ENCODE measurements at regions not wholly inside any gene's neighbourhood (a gene's known extent, or its start where the extent isn't known, plus 50 kb on each side); places are given as distances from the start of the nearest gene placed in this dataset.

DNA sequence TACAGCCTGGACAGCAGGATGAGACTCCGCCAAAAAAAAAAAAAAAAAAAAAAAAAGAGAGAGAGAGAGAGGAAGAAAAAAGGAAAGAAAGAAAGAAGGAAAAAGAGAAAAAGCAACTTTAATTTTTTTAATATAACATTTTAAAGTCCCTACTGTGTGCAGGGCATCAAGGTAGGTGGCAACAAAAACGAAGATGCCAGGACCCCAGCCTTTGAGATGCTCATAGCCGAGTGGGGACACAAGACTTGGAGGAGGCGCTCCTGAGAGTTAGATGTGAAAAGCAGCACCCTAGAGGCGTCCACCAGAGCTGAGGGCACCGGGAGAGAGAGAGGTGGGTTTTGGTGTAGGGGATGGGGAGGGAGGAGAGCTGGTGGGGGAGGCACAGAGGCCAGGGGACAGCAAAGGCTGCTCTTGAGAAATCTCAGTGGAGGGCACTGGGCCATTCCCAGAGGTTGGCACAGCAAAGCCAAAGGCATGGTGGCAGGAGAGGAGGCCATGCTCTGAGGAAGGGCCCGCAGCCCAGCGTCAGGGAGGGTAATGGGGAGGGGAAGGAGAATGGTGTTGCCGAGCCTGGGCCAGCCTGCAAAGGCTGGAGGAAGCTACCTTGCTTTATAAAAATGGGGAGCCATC is 135.6 kb downstream of the C9orf50 start:
- Histone ChIP-seq H3K4me3 (replicated peaks in 1 of 2; ENCODE audit: low read depth in 1 of 2, low read length in 2 of 2) (no peak overlapping the region), H3K4me1 (ENCODE audit: control insufficient read depth in 1 of 2, insufficient read depth in 2 of 2, low read length in 2 of 2) (peaks cover 80 to 99% of the 10 kb centered on the region in 2 experiments), H3K4me2 (ENCODE audit: low read length) (peak overlapping the region; percentile 92; the same call in 1 of the 2 replicates), H2AFZ (ENCODE audit: low read depth, low read length, poor library complexity, severe bottlenecking) (no peak overlapping the region), H3K27me3 (ENCODE audit: insufficient read depth, low read length) (no peaks in the 10 kb centered on the region), H3K9me3 (ENCODE audit: control insufficient read depth in 1 of 2, insufficient read depth in 1 of 2, low read depth in 1 of 2, low read length in 2 of 2) (no peaks in the 10 kb centered on the region), H4K20me1 (ENCODE audit: insufficient read depth) (no peaks in the 10 kb centered on the region), H3K27ac (ENCODE audit: low read depth, low read length) (peak overlapping the region; percentile 100), H3K9ac (ENCODE audit: low read length) (peak overlapping the region; percentile 89), H3K36me3 (ENCODE audit: control insufficient read depth in 1 of 2, insufficient read depth in 2 of 2, low read length in 2 of 2) (no peaks in the 10 kb centered on the region), H3K9me2 (ENCODE audit: insufficient read depth) (no peaks in the 10 kb centered on the region), H3K79me2 (ENCODE audit: insufficient read depth, low read length) (peaks cover 18% of the 10 kb centered on the region)
- ATAC-seq (no peak), DNase-seq (ENCODE audit: low read depth, low spot score) (no peak)
- TF ChIP-seq POLR2AphosphoS5 (IDR thresholded peaks at IDR 0.05; ENCODE audit: low read depth, low read length) (0 out of 2 replicates have a peak, but pooled peaks have one; percentile 18), SP1 (IDR thresholded peaks at IDR 0.05; ENCODE audit: low read depth) (no peak)
- BruUV-seq (replicated peaks) = no TSS peak
- ChIA-PET CTCF (no interaction called here), RAD21 (ENCODE audit: low non-redundant PET in 1 of 2, low total read pairs in 2 of 2, uncharacterized antibody in 2 of 2, unreplicated experiment in 2 of 2) (interaction anchor here (0.6 to 0.7 kb wide), 2 partner anchors 103 to 346 kb away, joined by 3 to 5 read pairs; no protein-coding TSS in a partner anchor), POLR2A (interaction anchor here (0.6 to 4.2 kb wide), 9 partner anchors 10 to 353 kb away, joined by 3 to 30 read pairs (median 4); partner anchors contain the start of gene IER5L)
- intact Hi-C loops (cut with micrococcal nuclease) = loop anchor here (5.0 kb wide), 2 partner anchors 153 to 208 kb away; no protein-coding TSS in a partner anchor

DNA sequence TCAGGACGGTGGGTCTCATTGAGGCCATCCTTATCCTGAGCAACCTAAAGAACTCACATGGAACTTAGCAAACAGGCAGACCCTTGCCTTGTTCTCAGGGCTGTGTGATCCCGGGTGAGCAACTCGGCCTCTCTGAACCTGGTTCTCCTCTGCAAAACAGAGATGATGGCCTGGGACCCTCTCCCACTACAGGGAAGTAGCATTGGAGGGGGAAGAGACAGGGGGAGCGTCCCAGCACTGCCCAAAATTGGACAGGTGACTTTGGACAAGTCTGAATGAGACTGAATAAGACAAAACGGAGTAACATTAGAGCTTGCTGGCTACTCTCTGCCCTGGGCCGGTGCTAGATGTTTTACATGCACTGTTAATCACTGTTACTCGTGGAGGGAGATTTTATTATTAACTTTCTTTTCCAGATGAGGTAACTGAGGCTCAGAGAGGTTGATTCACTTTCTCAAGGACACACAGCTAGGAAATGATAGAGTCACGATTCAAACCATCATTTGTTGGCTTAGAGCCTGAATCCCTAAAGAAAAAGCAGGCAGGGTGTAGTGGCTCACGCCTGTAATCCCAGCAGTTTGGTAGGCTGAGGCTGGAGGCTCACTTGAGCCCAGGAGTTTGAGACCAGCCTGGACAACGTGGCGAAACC is 136.4 kb downstream of the C9orf50 start:
- DNase-seq (ENCODE audit: low read depth, low spot score) = no peak
- ChIA-PET RAD21 (ENCODE audit: low non-redundant PET in 1 of 2, low total read pairs in 2 of 2, uncharacterized antibody in 2 of 2, unreplicated experiment in 2 of 2) (interaction anchor here in 1 of 2 experiments (0.6 kb wide), 1 partner anchor 102 kb away, joined by 5 read pairs; no protein-coding TSS in a partner anchor), POLR2A (interaction anchor here (0.7 to 4.2 kb wide), 9 partner anchors 12 to 310 kb away, joined by 3 to 30 read pairs (median 6); no protein-coding TSS in a partner anchor), CTCF (interaction anchor here (1.2 kb wide), 1 partner anchor 304 kb away, joined by 3 read pairs; no protein-coding TSS in a partner anchor)
- Histone ChIP-seq H3K4me3 (replicated peaks in 1 of 2; ENCODE audit: low read depth in 1 of 2, low read length in 2 of 2) (peak overlapping the region in 1 of 2 experiments; percentile 56; a peak in 2 of 4 replicates), H3K9me2 (ENCODE audit: insufficient read depth) (no peaks in the 10 kb centered on the region), H3K9ac (ENCODE audit: low read length) (peak overlapping the region; percentile 89), H4K20me1 (ENCODE audit: insufficient read depth) (no peaks in the 10 kb centered on the region), H3K4me2 (ENCODE audit: low read length) (peak overlapping the region; percentile 92), H3K79me2 (ENCODE audit: insufficient read depth, low read length) (peaks cover 10% of the 10 kb centered on the region), H3K27ac (ENCODE audit: low read depth, low read length) (peak overlapping the region; percentile 100), H3K36me3 (ENCODE audit: control insufficient read depth in 1 of 2, insufficient read depth in 2 of 2, low read length in 2 of 2) (no peaks in the 10 kb centered on the region), H3K9me3 (ENCODE audit: control insufficient read depth in 1 of 2, insufficient read depth in 1 of 2, low read depth in 1 of 2, low read length in 2 of 2) (no peaks in the 10 kb centered on the region), H3K27me3 (ENCODE audit: insufficient read depth, low read length) (no peaks in the 10 kb centered on the region), H2AFZ (ENCODE audit: low read depth, low read length, poor library complexity, severe bottlenecking) (no peak overlapping the region), H3K4me1 (ENCODE audit: control insufficient read depth in 1 of 2, insufficient read depth in 2 of 2, low read length in 2 of 2) (peaks cover 80 to 99% of the 10 kb centered on the region in 2 experiments)
- TF ChIP-seq TCF7L2 (IDR thresholded peaks at IDR 0.05; ENCODE audit: borderline replicate concordance, extremely low read depth, insufficient read depth, insufficient read length) (no peak), ZNF274 (IDR thresholded peaks at IDR 0.05; ENCODE audit: low read depth, low read length) (no peak), SIN3A (IDR thresholded peaks at IDR 0.05; ENCODE audit: low read depth) (no peak), JUND (IDR thresholded peaks at IDR 0.05) (no peak), EZH2phosphoT487 (IDR thresholded peaks at IDR 0.05; ENCODE audit: borderline replicate concordance) (no peak), YY1 (IDR thresholded peaks at IDR 0.05; ENCODE audit: extremely low read depth, insufficient replicate concordance, low read depth, low read length) (no peak), ELF1 (IDR thresholded peaks at IDR 0.05; ENCODE audit: borderline replicate concordance, low read depth) (no peak)
- TF ChIP-seq, protein P1, sequence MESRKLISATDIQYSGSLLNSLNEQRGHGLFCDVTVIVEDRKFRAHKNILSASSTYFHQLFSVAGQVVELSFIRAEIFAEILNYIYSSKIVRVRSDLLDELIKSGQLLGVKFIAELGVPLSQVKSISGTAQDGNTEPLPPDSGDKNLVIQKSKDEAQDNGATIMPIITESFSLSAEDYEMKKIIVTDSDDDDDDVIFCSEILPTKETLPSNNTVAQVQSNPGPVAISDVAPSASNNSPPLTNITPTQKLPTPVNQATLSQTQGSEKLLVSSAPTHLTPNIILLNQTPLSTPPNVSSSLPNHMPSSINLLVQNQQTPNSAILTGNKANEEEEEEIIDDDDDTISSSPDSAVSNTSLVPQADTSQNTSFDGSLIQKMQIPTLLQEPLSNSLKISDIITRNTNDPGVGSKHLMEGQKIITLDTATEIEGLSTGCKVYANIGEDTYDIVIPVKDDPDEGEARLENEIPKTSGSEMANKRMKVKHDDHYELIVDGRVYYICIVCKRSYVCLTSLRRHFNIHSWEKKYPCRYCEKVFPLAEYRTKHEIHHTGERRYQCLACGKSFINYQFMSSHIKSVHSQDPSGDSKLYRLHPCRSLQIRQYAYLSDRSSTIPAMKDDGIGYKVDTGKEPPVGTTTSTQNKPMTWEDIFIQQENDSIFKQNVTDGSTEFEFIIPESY (IDR thresholded peaks at IDR 0.05; ENCODE audit: extremely low read depth, insufficient replicate concordance, low read length) = no peak
- intact Hi-C loops (cut with micrococcal nuclease) = no loop called here
- no peak for ATAC-seq
- no TSS peak for BruUV-seq (replicated peaks)
